Adrenal gland (tissue), 9 donors: ENCODE measurements at regions not wholly inside any gene's neighbourhood (a gene's known extent, or its start where the extent isn't known, plus 50 kb on each side); places are given as distances from the start of the nearest gene placed in this dataset.

Experiments
- DNase-seq, 7 donors: peaks; one replicate each; pipeline ENCODE4 v3.0.0-alpha.2; 2019 to 2020
- H3K27ac ChIP-seq, 5 donors: fragments of 200-600 bp; sonication (generic) in 4 of 5; 1 replicate in 3 of 5; 2 replicates in 2 of 5; pipeline versions ENCODE4 v1.5.1 to v1.8.0; 2016 to 2020; ENCODE audit warnings: mild to moderate bottlenecking in 1 of 5
- H3K27me3 ChIP-seq: fragments of 200-600 bp; 2 replicates; pipeline ENCODE4 v1.8.0; 2021
- H3K36me3 ChIP-seq, 2 donors: fragments of 200-600 bp; replicated peaks in 1 of 2; 1 replicate in 1 of 2; 2 replicates in 1 of 2; pipeline versions ENCODE4 v1.5.1 to v1.8.0; 2018 to 2022
- H3K4me1 ChIP-seq, 2 donors: fragments of 200-600 bp; replicated peaks in 1 of 2; 1 replicate in 1 of 2; 2 replicates in 1 of 2; pipeline versions ENCODE4 v1.5.1 to v1.8.0; 2018 to 2021
- H3K4me3 ChIP-seq, 4 donors: fragments of 200-600 bp; sonication (generic) in 3 of 4; one replicate each; pipeline ENCODE4 v1.5.1; 2016 to 2018
- H3K9me3 ChIP-seq, 3 donors: fragments of 200-600 bp; sonication (generic) in 1 of 3; replicated peaks in 1 of 3; 1 replicate in 2 of 3; 2 replicates in 1 of 3; pipeline versions ENCODE4 v1.5.1 to v1.8.0; 2016 to 2021
- POLR2A ChIP-seq, 2 donors: fragments of 450-650 bp; IDR thresholded peaks; one replicate each; pipeline ENCODE4 v1.6.1; 2017; ENCODE audit warnings: antibody characterized with exemption in 2 of 2, mild to moderate bottlenecking in 2 of 2, moderate library complexity in 1 of 2
- WGBS, 4 donors: extraction: QIAGEN DNeasy Blood & Tissue Kit in 2 of 4; methylation state at CpG; one replicate each; pipeline versions ENCODE4 v1.1.5 to v1.1.7; 2013 to 2017; 5-methylcytosine and 5-hydroxymethylcytosine counted together
- intact Hi-C, 2 donors: fragments of 100-400 bp; cut with DNase I; formaldehyde crosslinking; loops; one replicate each; pipeline versions ENCODE4 v1.14.1 to v1.15.0; 2022 to 2023
- TF ChIP-seq, protein P1 (sequence below), 6 experiments: fragments of 450-650 bp in 4 of 6; fragments of 200-600 bp in 2 of 6; sonication (generic) in 1 of 6; IDR thresholded peaks; 1 replicate in 5 of 6; 2 replicates in 1 of 6; pipeline versions ENCODE4 v1.5.1 to v1.8.0; 2016 to 2021; ENCODE audit warnings: antibody characterized with exemption in 6 of 6, mild to moderate bottlenecking in 2 of 6, moderate library complexity in 1 of 6
- donor health status: healthy with polysubstance abuse.
- donor health status: Bipolar disorder and iron deficiency.
- donor health status: DM: yes; HTN: yes; CAD: no.
- donor health status: DM: no; HTN: no; CAD: no.
- donor health status: DM: no; HTN: no; CAD: no.

DNA sequence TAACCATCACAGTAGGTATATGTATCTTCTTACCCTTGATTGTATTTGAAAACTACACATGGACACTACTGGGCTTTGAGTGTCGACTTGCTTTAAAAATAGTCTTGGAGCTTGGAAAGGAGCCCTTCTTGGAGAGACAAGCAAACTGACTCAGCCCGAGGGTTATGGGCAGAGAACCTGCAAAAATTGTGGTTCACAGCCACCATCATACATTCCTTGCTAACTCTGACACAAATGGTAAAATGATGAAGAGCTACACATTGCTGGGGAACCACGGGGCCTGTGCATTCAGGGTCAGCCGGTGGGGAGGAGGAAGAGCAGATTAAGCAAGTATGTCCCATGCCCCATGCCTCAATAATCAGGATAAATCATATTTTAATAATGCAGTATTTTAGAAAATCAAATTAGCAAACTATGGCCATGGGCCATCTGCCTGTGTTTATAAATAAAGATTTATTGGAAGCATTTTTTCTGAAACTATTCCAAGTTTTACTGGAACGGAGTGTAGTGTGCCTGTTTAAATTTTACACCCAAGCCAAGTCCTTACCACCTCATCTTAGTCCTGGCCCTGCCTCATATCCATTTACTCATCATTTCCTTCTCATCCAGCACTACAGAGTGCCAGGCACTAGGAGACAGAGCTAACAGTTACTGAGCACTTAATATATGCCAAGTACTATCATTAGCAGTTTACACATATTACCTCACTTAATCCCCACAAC, 195.7 kb downstream of the PALM2AKAP2 start:
- WGBS, 4 donors, result 85 to 88% (median 87%) methylated on average over 5 of the region's 5 CpGs
- DNase-seq, result no peak
- Histone ChIP-seq H3K4me3 (no peak overlapping the region), H3K27me3 (no peaks in the 10 kb centered on the region), H3K36me3 (no peaks in the 10 kb centered on the region), H3K9me3 (no peaks in the 10 kb centered on the region), H3K4me1 (peaks cover 19 to 20% of the 10 kb centered on the region in 2 donors), H3K27ac (no peak overlapping the region)
- intact Hi-C loops, result loop anchor here in 1 of 2 donors (10.0 kb wide), 1 partner anchor 61 kb away; no protein-coding TSS in a partner anchor
- TF ChIP-seq, protein P1, sequence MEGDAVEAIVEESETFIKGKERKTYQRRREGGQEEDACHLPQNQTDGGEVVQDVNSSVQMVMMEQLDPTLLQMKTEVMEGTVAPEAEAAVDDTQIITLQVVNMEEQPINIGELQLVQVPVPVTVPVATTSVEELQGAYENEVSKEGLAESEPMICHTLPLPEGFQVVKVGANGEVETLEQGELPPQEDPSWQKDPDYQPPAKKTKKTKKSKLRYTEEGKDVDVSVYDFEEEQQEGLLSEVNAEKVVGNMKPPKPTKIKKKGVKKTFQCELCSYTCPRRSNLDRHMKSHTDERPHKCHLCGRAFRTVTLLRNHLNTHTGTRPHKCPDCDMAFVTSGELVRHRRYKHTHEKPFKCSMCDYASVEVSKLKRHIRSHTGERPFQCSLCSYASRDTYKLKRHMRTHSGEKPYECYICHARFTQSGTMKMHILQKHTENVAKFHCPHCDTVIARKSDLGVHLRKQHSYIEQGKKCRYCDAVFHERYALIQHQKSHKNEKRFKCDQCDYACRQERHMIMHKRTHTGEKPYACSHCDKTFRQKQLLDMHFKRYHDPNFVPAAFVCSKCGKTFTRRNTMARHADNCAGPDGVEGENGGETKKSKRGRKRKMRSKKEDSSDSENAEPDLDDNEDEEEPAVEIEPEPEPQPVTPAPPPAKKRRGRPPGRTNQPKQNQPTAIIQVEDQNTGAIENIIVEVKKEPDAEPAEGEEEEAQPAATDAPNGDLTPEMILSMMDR (IDR thresholded peaks at IDR 0.05), result no peak
- TF ChIP-seq POLR2A (IDR thresholded peaks at IDR 0.05), result no peak

DNA sequence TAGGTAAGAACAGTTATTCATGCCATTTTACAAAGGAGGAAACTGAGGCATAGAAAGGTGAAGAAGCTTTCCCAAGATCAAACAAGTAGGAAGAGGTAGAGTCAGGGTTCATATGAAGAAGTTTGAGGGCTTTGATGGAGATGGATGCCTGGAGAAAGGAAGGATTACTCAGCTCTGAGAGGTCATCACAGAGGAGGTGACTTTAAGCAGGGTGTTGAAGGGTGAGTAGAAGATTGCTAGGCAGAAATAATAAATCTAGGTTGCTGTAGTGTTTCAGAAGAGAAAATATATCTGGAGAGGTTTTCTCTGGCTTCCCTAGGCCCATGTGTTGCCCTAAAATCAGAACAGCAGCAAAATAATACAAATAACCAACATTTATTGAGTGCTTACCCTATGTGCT, 196.3 kb downstream of the PALM2AKAP2 start:
- H3K4me1 ChIP-seq, result peaks cover 19 to 20% of the 10 kb centered on the region in 2 donors

DNA sequence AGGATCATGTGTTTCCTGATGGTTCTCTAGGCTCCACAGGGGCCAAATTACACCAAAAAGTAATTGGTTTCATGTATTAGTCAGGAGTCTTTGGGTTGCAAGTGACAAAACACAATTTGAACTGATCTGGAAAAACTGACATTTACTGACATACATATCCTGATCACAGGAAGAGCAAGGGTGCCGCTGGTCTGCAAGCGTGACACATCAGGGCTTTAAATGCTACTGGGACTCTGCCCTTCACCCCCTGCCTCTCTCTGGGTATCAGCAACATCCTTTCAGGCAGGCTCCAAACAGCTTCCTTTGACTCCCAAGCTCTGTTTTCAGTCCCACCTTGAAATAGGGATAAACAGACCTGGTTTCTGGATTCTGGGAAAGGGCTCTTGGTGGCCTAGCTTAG, 197.5 kb downstream of the PALM2AKAP2 start:
- TF ChIP-seq, protein P1 (IDR thresholded peaks at IDR 0.05), result no peak
- no peak for TF ChIP-seq POLR2A (IDR thresholded peaks at IDR 0.05)
- H3K4me1 ChIP-seq, result peaks cover 18 to 19% of the 10 kb centered on the region in 2 donors
- H3K36me3 ChIP-seq, result no peaks in the 10 kb centered on the region
- no peak for DNase-seq
- H3K27ac ChIP-seq, result no peak overlapping the region
- no peaks in the 10 kb centered on the region for H3K27me3 ChIP-seq
- H3K9me3 ChIP-seq, result no peaks in the 10 kb centered on the region
- no peak overlapping the region for H3K4me3 ChIP-seq
- 87 to 95% (median 88%) methylated on average over 2 of the region's 2 CpGs for WGBS, 4 donors
- intact Hi-C loops, result loop anchor here in 1 of 2 donors (10.0 kb wide), 1 partner anchor 63 kb away; no protein-coding TSS in a partner anchor

More for the DNA sequence above, 196.3 kb downstream of the PALM2AKAP2 start:
- H3K27ac ChIP-seq, result no peak overlapping the region
- H3K4me3 ChIP-seq, result no peak overlapping the region
- intact Hi-C loops, result loop anchor here in 1 of 2 donors (10.0 kb wide), 1 partner anchor 62 kb away; no protein-coding TSS in a partner anchor
- H3K9me3 ChIP-seq, result no peaks in the 10 kb centered on the region
- DNase-seq, result no peak
- H3K27me3 ChIP-seq, result no peaks in the 10 kb centered on the region
- no peaks in the 10 kb centered on the region for H3K36me3 ChIP-seq
- no peak for TF ChIP-seq POLR2A (IDR thresholded peaks at IDR 0.05)
- TF ChIP-seq, protein P1 (IDR thresholded peaks at IDR 0.05), result no peak

DNA sequence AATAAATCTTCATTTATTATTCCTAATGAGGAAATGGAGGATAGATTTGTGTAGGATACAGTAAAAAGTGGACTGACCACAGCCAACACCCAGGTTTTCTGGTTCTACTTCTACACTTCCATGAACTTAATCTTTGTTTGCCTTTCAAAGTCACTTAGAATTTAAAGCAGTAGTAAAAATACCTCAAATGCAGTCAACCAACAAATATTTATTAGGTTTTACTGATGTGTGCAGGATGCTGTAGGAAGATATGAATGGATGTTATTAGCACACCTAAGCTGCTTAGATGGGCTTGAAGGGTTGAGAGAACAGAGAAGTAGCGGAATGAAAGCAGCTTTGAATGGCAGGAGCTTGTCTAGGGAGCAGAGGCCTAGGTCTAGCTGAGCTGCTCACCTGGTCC, 201.1 kb downstream of the PALM2AKAP2 start:
- H3K9me3 ChIP-seq, result no peaks in the 10 kb centered on the region
- DNase-seq, result no peak
- peaks cover under 1 to 5% of the 10 kb centered on the region in 2 donors for H3K4me1 ChIP-seq
- H3K36me3 ChIP-seq, result no peaks in the 10 kb centered on the region
- no peak for TF ChIP-seq POLR2A (IDR thresholded peaks at IDR 0.05)
- TF ChIP-seq, protein P1 (IDR thresholded peaks at IDR 0.05), result no peak
- H3K27me3 ChIP-seq, result no peaks in the 10 kb centered on the region
- no peak overlapping the region for H3K27ac ChIP-seq
- intact Hi-C loops, result no loop called here
- H3K4me3 ChIP-seq, result no peak overlapping the region
- 51 to 100% (median 78%) methylated on average over 1 of the region's 1 CpG for WGBS, 4 donors
